SK-N-SH (cell line): ENCODE measurements at regions not wholly inside any gene's neighbourhood (a gene's known extent, or its start where the extent isn't known, plus 50 kb on each side); places are given as distances from the start of the nearest gene placed in this dataset.

Experiments
- CTCF ChIA-PET: fragments of 300-600, 350-600 bp; formaldehyde crosslinking; extraction: SDS; loops from one replicate; lab custom pipeline; 2021; lab: Yijun Ruan, JAX
- POLR2A ChIA-PET: fragments of 350-600 bp; sonication (Branson Sonifier 250); formaldehyde crosslinking; extraction: SDS; loops from one replicate; lab custom pipeline; 2020; ENCODE audit warnings: antibody characterized with exemption, inconsistent platforms; lab: Yijun Ruan, JAX
- DNase-seq: peaks from one replicate; pipeline ENCODE4 v3.0.0; 2012
- H2AFZ ChIP-seq: fragments of 200-600 bp; sonication (generic); 2 replicates; pipeline ENCODE4 v1.8.1; 2016; ENCODE audit warnings: antibody characterized with exemption, mild to moderate bottlenecking, low read depth
- H3F3A ChIP-seq: fragments of 200-600 bp; sonication (generic); replicated peaks from 2 replicates; pipeline ENCODE3; 2016; ENCODE audit warnings: antibody characterized with exemption, mild to moderate bottlenecking; ENCODE audit not compliant: insufficient read depth
- H3K27ac ChIP-seq, 2 experiments: fragments of 200-500 bp in 1 of 2; fragments of 200-600 bp in 1 of 2; sonication (Bioruptor generic) in 1 of 2; sonication (generic), shearing (Covaris generic) in 1 of 2; 2 replicates each; pipeline versions ENCODE4 v1.5.1 to v1.6.1; 2014 to 2016; ENCODE audit warnings: low read depth in 2 of 2, inconsistent platforms in 1 of 2, low read length in 1 of 2, mild to moderate bottlenecking in 1 of 2, mixed read lengths in 1 of 2
- H3K27me3 ChIP-seq: fragments of 200-600 bp; sonication (generic), shearing (Covaris generic); 2 replicates; pipeline ENCODE4 v1.6.1; 2016; ENCODE audit warnings: mixed run types; ENCODE audit not compliant: insufficient read depth
- H3K36me3 ChIP-seq, 2 experiments: fragments of 200-500 bp in 1 of 2; fragments of 200-600 bp in 1 of 2; sonication (Bioruptor generic) in 1 of 2; sonication (generic) in 1 of 2; replicated peaks in 1 of 2; 2 replicates each; pipeline versions ENCODE3 to v1.5.1; 2014 to 2016; ENCODE audit warnings: low read length in 1 of 2, mild to moderate bottlenecking in 1 of 2; ENCODE audit not compliant: insufficient read depth in 2 of 2, control insufficient read depth in 1 of 2
- H3K4me1 ChIP-seq, 2 experiments: fragments of 200-500 bp in 1 of 2; fragments of 200-600 bp in 1 of 2; sonication (Bioruptor generic) in 1 of 2; sonication (generic), shearing (Covaris generic) in 1 of 2; 2 replicates each; pipeline versions ENCODE4 v1.5.1 to v1.6.1; 2014 to 2016; ENCODE audit warnings: low read depth in 1 of 2, low read length in 1 of 2, mixed run types in 1 of 2; ENCODE audit not compliant: insufficient read depth in 2 of 2, control insufficient read depth in 1 of 2
- H3K4me2 ChIP-seq: fragments of 200-600 bp; sonication (generic), shearing (Covaris generic); 2 replicates; pipeline ENCODE4 v1.6.1; 2017; ENCODE audit warnings: mixed run types
- H3K4me3 ChIP-seq, 2 experiments: fragments of 200-500 bp in 1 of 2; fragments of 200-600 bp in 1 of 2; sonication (Bioruptor generic) in 1 of 2; sonication (generic), shearing (Covaris generic) in 1 of 2; 2 replicates each; pipeline versions ENCODE4 v1.5.1 to v1.8.1; 2014 to 2016; ENCODE audit warnings: low read depth in 2 of 2, inconsistent platforms in 1 of 2, low read length in 1 of 2, mild to moderate bottlenecking in 1 of 2, mixed read lengths in 1 of 2, moderate library complexity in 1 of 2
- H3K79me2 ChIP-seq: fragments of 200-600 bp; sonication (generic); 2 replicates; pipeline ENCODE4 v1.8.1; 2017; ENCODE audit warnings: mild to moderate bottlenecking; ENCODE audit not compliant: insufficient read depth
- H3K9ac ChIP-seq: fragments of 200-600 bp; sonication (generic); 2 replicates; pipeline ENCODE4 v1.6.1; 2017; ENCODE audit warnings: mixed run types
- H3K9me2 ChIP-seq: fragments of 200-600 bp; sonication (generic); 2 replicates; pipeline ENCODE4 v1.6.1; 2017; ENCODE audit warnings: mixed run types
- H3K9me3 ChIP-seq: fragments of 200-600 bp; sonication (generic); 2 replicates; pipeline ENCODE4 v1.6.1; 2017; ENCODE audit warnings: mixed run types, mild to moderate bottlenecking, moderate library complexity
- H4K20me1 ChIP-seq: fragments of 200-600 bp; sonication (generic); 2 replicates; pipeline ENCODE4 v1.6.1; 2017; ENCODE audit warnings: mild to moderate bottlenecking, mixed run types; ENCODE audit not compliant: insufficient read depth
- CHD2 ChIP-seq: fragments of 150-350 bp; IDR thresholded peaks from 2 replicates; pipeline ENCODE4 v1.6.1; 2018; ENCODE audit warnings: low read length; ENCODE audit not compliant: partially characterized antibody
- CTCF ChIP-seq: fragments of 200-600 bp; sonication (generic); IDR thresholded peaks from 2 replicates; pipeline ENCODE4 v1.6.1; 2017; ENCODE audit warnings: antibody characterized with exemption, mild to moderate bottlenecking, moderate library complexity
- ELF1 ChIP-seq: IDR thresholded peaks from 2 replicates; pipeline ENCODE4 v1.4.0; 2012
- EZH2phosphoT487 ChIP-seq: fragments of 200-600 bp; sonication (generic); IDR thresholded peaks from 2 replicates; pipeline ENCODE4 v1.6.1; 2017; ENCODE audit warnings: low read depth, mixed run types, mild to moderate bottlenecking, antibody characterized with exemption, moderate library complexity, borderline replicate concordance
- FOSL2 ChIP-seq: IDR thresholded peaks from 2 replicates; pipeline ENCODE4 v1.4.0; 2012; ENCODE audit warnings: low read depth, mild to moderate bottlenecking, moderate library complexity, borderline replicate concordance
- FOXJ3 ChIP-seq: sonication (generic); formaldehyde crosslinking; IDR thresholded peaks from 2 replicates; pipeline ENCODE4 v1.5.1; 2020; ENCODE audit warnings: mild to moderate bottlenecking, missing genetic modification reagents
- FOXM1 ChIP-seq: IDR thresholded peaks from 2 replicates; pipeline ENCODE4 v1.4.0; 2012; ENCODE audit warnings: low read depth, mild to moderate bottlenecking
- GABPA ChIP-seq: IDR thresholded peaks from 2 replicates; pipeline ENCODE4 v1.4.0; 2012; ENCODE audit warnings: low read depth, mild to moderate bottlenecking
- IRF3 ChIP-seq: fragments of 150-350 bp; IDR thresholded peaks from 2 replicates; pipeline ENCODE4 v1.6.1; 2016; ENCODE audit warnings: mild to moderate bottlenecking, low read depth, low read length
- JUND ChIP-seq: IDR thresholded peaks from 2 replicates; pipeline ENCODE4 v1.4.0; 2012
- MEF2A ChIP-seq: IDR thresholded peaks from 2 replicates; pipeline ENCODE4 v1.4.0; 2012; ENCODE audit warnings: low read depth, borderline replicate concordance
- NFIC ChIP-seq: IDR thresholded peaks from 2 replicates; pipeline ENCODE4 v1.4.0; 2012; ENCODE audit warnings: borderline replicate concordance
- NRF1 ChIP-seq: IDR thresholded peaks from 2 replicates; pipeline ENCODE4 v1.6.1; 2012; ENCODE audit warnings: low read depth, mild to moderate bottlenecking, low read length
- PBX3 ChIP-seq: IDR thresholded peaks from 2 replicates; pipeline ENCODE4; 2012
- RFX5 ChIP-seq: IDR thresholded peaks from 2 replicates; pipeline ENCODE4 v1.6.1; 2012; ENCODE audit warnings: mild to moderate bottlenecking, improper control_type of control experiment, low read length
- RXRA ChIP-seq: IDR thresholded peaks from 2 replicates; pipeline ENCODE4 v1.4.0; 2012; ENCODE audit warnings: low read depth, mild to moderate bottlenecking, borderline replicate concordance
- SIN3A ChIP-seq: IDR thresholded peaks from 2 replicates; pipeline ENCODE4 v1.6.1; 2012; ENCODE audit warnings: low read depth, mild to moderate bottlenecking, low read length, moderate library complexity, borderline replicate concordance
- TAF1 ChIP-seq: IDR thresholded peaks from 2 replicates; pipeline ENCODE4 v1.6.1; 2012; ENCODE audit warnings: low read depth, mild to moderate bottlenecking, low read length, moderate library complexity, borderline replicate concordance
- TEAD4 ChIP-seq: IDR thresholded peaks from 2 replicates; pipeline ENCODE4 v1.4.0; 2012; ENCODE audit warnings: mild to moderate bottlenecking, borderline replicate concordance; ENCODE audit not compliant: insufficient read depth
- YY1 ChIP-seq: IDR thresholded peaks from 2 replicates; pipeline ENCODE4 v1.4.0; 2012; ENCODE audit warnings: low read depth, mild to moderate bottlenecking
- WGBS: methylation state at CpG from one replicate; pipeline ENCODE4 v1.1.6; 2017; ENCODE audit warnings: low lambda C conversion rate; 5-methylcytosine and 5-hydroxymethylcytosine counted together
- TF ChIP-seq, protein P1 (sequence below): fragments of 150-350 bp; IDR thresholded peaks from 2 replicates; pipeline ENCODE4 v1.6.1; 2017; ENCODE audit warnings: antibody characterized with exemption, low read length, low read depth, borderline replicate concordance
- TF ChIP-seq, protein P2 (sequence below): IDR thresholded peaks from 2 replicates; pipeline ENCODE4 v1.4.0; 2012; ENCODE audit warnings: low read depth, borderline replicate concordance
- TF ChIP-seq, protein P3 (sequence below): IDR thresholded peaks from 2 replicates; pipeline ENCODE4 v1.4.0; 2012; ENCODE audit warnings: low read depth, borderline replicate concordance

- Histone ChIP-seq H3K79me2 (no peaks in the 10 kb centered on the region), H3K4me3 (no peak overlapping the region), H3K9me3 (peaks cover 8% of the 10 kb centered on the region; the same call in 1 of the 2 replicates), H3K9me2 (no peaks in the 10 kb centered on the region), H3K9ac (no peak overlapping the region), H3K4me2 (no peak overlapping the region), H3K27me3 (no peaks in the 10 kb centered on the region), H2AFZ (no peak overlapping the region), H3F3A (no peaks in the 10 kb centered on the region), H3K4me1 (no peaks in the 10 kb centered on the region), H3K36me3 (no peaks in the 10 kb centered on the region), H4K20me1 (no peaks in the 10 kb centered on the region), H3K27ac (no peak overlapping the region)
- DNase-seq: no peak
- TF ChIP-seq PBX3 (no peak), CHD2 (no peak), IRF3 (no peak), RXRA (no peak), TAF1 (no peak), MEF2A (no peak), FOXM1 (no peak), NFIC (no peak), GABPA (no peak), CTCF (no peak), YY1 (no peak), NRF1 (no peak), FOXJ3 (no peak), RFX5 (no peak)
- TF ChIP-seq, protein P1, sequence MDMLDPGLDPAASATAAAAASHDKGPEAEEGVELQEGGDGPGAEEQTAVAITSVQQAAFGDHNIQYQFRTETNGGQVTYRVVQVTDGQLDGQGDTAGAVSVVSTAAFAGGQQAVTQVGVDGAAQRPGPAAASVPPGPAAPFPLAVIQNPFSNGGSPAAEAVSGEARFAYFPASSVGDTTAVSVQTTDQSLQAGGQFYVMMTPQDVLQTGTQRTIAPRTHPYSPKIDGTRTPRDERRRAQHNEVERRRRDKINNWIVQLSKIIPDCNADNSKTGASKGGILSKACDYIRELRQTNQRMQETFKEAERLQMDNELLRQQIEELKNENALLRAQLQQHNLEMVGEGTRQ: no peak
- CTCF ChIA-PET: interaction anchor here (3.1 kb wide), 1 partner anchor 23 kb away, joined by 10 read pairs; no protein-coding TSS in a partner anchor
- POLR2A ChIA-PET: no interaction called here
- WGBS: 9% methylated on average over 4 of the region's 4 CpGs
Measured at GRCh38 chr7:153170287-153170686, 410.7 kb downstream of the ACTR3B start.

- Histone ChIP-seq H3K79me2 (no peaks in the 10 kb centered on the region), H3K9me2 (no peaks in the 10 kb centered on the region), H3K4me2 (no peak overlapping the region), H3K27ac (no peak overlapping the region), H3F3A (no peaks in the 10 kb centered on the region), H3K9me3 (no peaks in the 10 kb centered on the region), H4K20me1 (no peaks in the 10 kb centered on the region), H2AFZ (no peak overlapping the region), H3K27me3 (no peaks in the 10 kb centered on the region), H3K9ac (no peak overlapping the region), H3K4me1 (no peaks in the 10 kb centered on the region), H3K4me3 (no peak overlapping the region), H3K36me3 (no peaks in the 10 kb centered on the region)
- ChIA-PET CTCF (no interaction called here), POLR2A (no interaction called here)
- DNase-seq: no peak
- TF ChIP-seq, protein P2, sequence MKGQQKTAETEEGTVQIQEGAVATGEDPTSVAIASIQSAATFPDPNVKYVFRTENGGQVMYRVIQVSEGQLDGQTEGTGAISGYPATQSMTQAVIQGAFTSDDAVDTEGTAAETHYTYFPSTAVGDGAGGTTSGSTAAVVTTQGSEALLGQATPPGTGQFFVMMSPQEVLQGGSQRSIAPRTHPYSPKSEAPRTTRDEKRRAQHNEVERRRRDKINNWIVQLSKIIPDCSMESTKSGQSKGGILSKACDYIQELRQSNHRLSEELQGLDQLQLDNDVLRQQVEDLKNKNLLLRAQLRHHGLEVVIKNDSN: no peak
- TF ChIP-seq, protein P3, sequence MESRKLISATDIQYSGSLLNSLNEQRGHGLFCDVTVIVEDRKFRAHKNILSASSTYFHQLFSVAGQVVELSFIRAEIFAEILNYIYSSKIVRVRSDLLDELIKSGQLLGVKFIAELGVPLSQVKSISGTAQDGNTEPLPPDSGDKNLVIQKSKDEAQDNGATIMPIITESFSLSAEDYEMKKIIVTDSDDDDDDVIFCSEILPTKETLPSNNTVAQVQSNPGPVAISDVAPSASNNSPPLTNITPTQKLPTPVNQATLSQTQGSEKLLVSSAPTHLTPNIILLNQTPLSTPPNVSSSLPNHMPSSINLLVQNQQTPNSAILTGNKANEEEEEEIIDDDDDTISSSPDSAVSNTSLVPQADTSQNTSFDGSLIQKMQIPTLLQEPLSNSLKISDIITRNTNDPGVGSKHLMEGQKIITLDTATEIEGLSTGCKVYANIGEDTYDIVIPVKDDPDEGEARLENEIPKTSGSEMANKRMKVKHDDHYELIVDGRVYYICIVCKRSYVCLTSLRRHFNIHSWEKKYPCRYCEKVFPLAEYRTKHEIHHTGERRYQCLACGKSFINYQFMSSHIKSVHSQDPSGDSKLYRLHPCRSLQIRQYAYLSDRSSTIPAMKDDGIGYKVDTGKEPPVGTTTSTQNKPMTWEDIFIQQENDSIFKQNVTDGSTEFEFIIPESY: no peak
- TF ChIP-seq EZH2phosphoT487: no peak
- no peak for TF ChIP-seq FOXM1
- no peak for TF ChIP-seq TAF1
- TF ChIP-seq JUND: no peak
- TF ChIP-seq NRF1: no peak
- no peak for TF ChIP-seq SIN3A
- TF ChIP-seq GABPA: no peak
- TF ChIP-seq FOSL2: no peak
- no peak for TF ChIP-seq TEAD4
- no peak for TF ChIP-seq ELF1
Measured at GRCh38 chr7:153185936-153186335, 426.4 kb downstream of the ACTR3B start.
